B cell (primary cell): ENCODE measurements at regions not wholly inside any gene's neighbourhood (a gene's known extent, or its start where the extent isn't known, plus 50 kb on each side); places are given as distances from the start of the nearest gene placed in this dataset.

Experiments used
- ATAC-seq: fragments of 200-7000 bp; cut with Tn5 transposase; one replicate; pipeline ENCODE4 v1.10.0; 2021; ENCODE audit warnings: low read depth, mild to moderate bottlenecking, moderate number of reproducible peaks, moderate library complexity
- CTCF ChIA-PET: fragments of 350-600 bp; sonication (Branson Sonifier 250); formaldehyde crosslinking; loops from one replicate; lab custom pipeline; 2021; ENCODE audit warnings: antibody characterized with exemption, inconsistent platforms; lab: Charles Lee
- POLR2A ChIA-PET: fragments of 350-600 bp; sonication (Branson Sonifier 250); formaldehyde crosslinking; loops from one replicate; lab custom pipeline; 2021; ENCODE audit warnings: antibody characterized with exemption; lab: Charles Lee
- DNase-seq: peaks from one replicate; pipeline ENCODE4 v3.0.0; 2013
- H2AFZ ChIP-seq: 2 replicates; pipeline ENCODE4 v1.6.1; 2012; ENCODE audit warnings: mild to moderate bottlenecking, low read depth, low read length; ENCODE audit not compliant: insufficient read depth, poor library complexity, severe bottlenecking
- H3K27ac ChIP-seq, 2 donors: 1 replicate in 1 of 2; 2 replicates in 1 of 2; pipeline ENCODE4 v1.5.1; 2012 to 2013; ENCODE audit warnings: low read length in 2 of 2, mild to moderate bottlenecking in 2 of 2, moderate library complexity in 1 of 2
- H3K27me3 ChIP-seq, 4 experiments: fragments of 200-600 bp in 1 of 4; sonication (generic) in 1 of 4; replicated peaks in 1 of 4; 1 replicate in 2 of 4; 2 replicates in 2 of 4; pipeline versions ENCODE4 v1.6.1 to v1.7.0; 2013 to 2016; ENCODE audit warnings: low read length in 3 of 4, mild to moderate bottlenecking in 2 of 4, mixed read lengths in 1 of 4, moderate library complexity in 1 of 4; ENCODE audit not compliant: insufficient read depth in 4 of 4, control insufficient read depth in 3 of 4; ENCODE audit errors: control extremely low read depth in 1 of 4
- H3K36me3 ChIP-seq, 2 experiments: replicated peaks in 1 of 2; 1 replicate in 1 of 2; 2 replicates in 1 of 2; pipeline versions ENCODE4 v1.6.1 to v1.7.1; 2013; ENCODE audit warnings: low read length in 1 of 2; ENCODE audit not compliant: insufficient read depth in 2 of 2, control insufficient read depth in 1 of 2; ENCODE audit errors: control extremely low read depth in 1 of 2, extremely low read depth in 1 of 2
- H3K4me1 ChIP-seq, 2 donors: fragments of 200-600 bp in 1 of 2; sonication (generic) in 1 of 2; 1 replicate in 1 of 2; 2 replicates in 1 of 2; pipeline versions ENCODE4 v1.5.1 to v1.6.1; 2013 to 2017; ENCODE audit warnings: low read length in 2 of 2; ENCODE audit not compliant: control insufficient read depth in 2 of 2, insufficient read depth in 2 of 2
- H3K4me2 ChIP-seq: replicated peaks from 2 replicates; pipeline ENCODE3; 2012; ENCODE audit warnings: mild to moderate bottlenecking, low read depth, low read length; ENCODE audit not compliant: poor library complexity, severe bottlenecking
- H3K4me3 ChIP-seq, 5 experiments: fragments of 200-600 bp in 1 of 5; sonication (generic) in 1 of 5; 1 replicate in 3 of 5; 2 replicates in 2 of 5; pipeline versions ENCODE4 v1.5.1 to v1.7.0; 2011 to 2016; ENCODE audit warnings: low read length in 4 of 5, mild to moderate bottlenecking in 4 of 5, low read depth in 2 of 5, control low read depth in 1 of 5, moderate library complexity in 1 of 5; ENCODE audit not compliant: insufficient read depth in 1 of 5; ENCODE audit errors: control extremely low read depth in 1 of 5, extremely low read depth in 1 of 5
- H3K79me2 ChIP-seq: fragments of 200-600 bp; sonication (generic); one replicate; pipeline ENCODE4 v1.6.0; 2016; ENCODE audit warnings: low read length; ENCODE audit not compliant: control insufficient read depth, insufficient read depth
- H3K9ac ChIP-seq: fragments of 200-600 bp; sonication (generic); 2 replicates; pipeline ENCODE4 v1.6.1; 2017; ENCODE audit warnings: mild to moderate bottlenecking, low read length, moderate library complexity
- H3K9me3 ChIP-seq, 3 donors: one replicate each; pipeline versions ENCODE4 v1.6.1 to v1.7.1; 2013; ENCODE audit warnings: low read length in 2 of 3; ENCODE audit not compliant: control insufficient read depth in 2 of 3, insufficient read depth in 1 of 3; ENCODE audit errors: control extremely low read depth in 1 of 3
- H4K20me1 ChIP-seq: 2 replicates; pipeline ENCODE4 v1.6.0; 2012; ENCODE audit warnings: mild to moderate bottlenecking, low read length; ENCODE audit not compliant: insufficient read depth, control insufficient read depth, poor library complexity, severe bottlenecking
- H3K27ac Mint-ChIP-seq: one replicate; pipeline ENCODE4 v1.8.0; 2021; ENCODE audit warnings: mixed read lengths
- H3K27me3 Mint-ChIP-seq: one replicate; pipeline ENCODE4 v1.8.0; 2021; ENCODE audit warnings: mixed read lengths
- H3K4me1 Mint-ChIP-seq: one replicate; pipeline ENCODE4 v1.8.0; 2021; ENCODE audit warnings: mixed read lengths
- H3K4me3 Mint-ChIP-seq: one replicate; pipeline ENCODE4 v1.8.0; 2021; ENCODE audit warnings: mixed read lengths
- H3K9me3 Mint-ChIP-seq: one replicate; pipeline ENCODE4 v1.8.0; 2022; ENCODE audit warnings: mixed read lengths; ENCODE audit not compliant: insufficient read depth
- EZH2 ChIP-seq: IDR thresholded peaks from 2 replicates; pipeline ENCODE4 v1.6.1; 2012; ENCODE audit warnings: borderline replicate concordance, low read depth, mild to moderate bottlenecking, moderate library complexity, low read length; ENCODE audit not compliant: insufficient read depth, poor library complexity, severe bottlenecking
- WGBS: methylation state at CpG from one replicate; pipeline ENCODE4 v1.1.5; 2013; ENCODE audit warnings: missing lambda C conversion rate; ENCODE audit not compliant: insufficient coverage; 5-methylcytosine and 5-hydroxymethylcytosine counted together
- intact Hi-C: fragments of 100-400 bp; cut with micrococcal nuclease; formaldehyde crosslinking; loops from one replicate; pipeline ENCODE4 v1.10.0; 2022
- TF ChIP-seq, protein P1 (sequence below): fragments of 200-600 bp; IDR thresholded peaks from one replicate; pipeline ENCODE4 v1.8.0; 2022; ENCODE audit warnings: antibody characterized with exemption, mild to moderate bottlenecking

DNA sequence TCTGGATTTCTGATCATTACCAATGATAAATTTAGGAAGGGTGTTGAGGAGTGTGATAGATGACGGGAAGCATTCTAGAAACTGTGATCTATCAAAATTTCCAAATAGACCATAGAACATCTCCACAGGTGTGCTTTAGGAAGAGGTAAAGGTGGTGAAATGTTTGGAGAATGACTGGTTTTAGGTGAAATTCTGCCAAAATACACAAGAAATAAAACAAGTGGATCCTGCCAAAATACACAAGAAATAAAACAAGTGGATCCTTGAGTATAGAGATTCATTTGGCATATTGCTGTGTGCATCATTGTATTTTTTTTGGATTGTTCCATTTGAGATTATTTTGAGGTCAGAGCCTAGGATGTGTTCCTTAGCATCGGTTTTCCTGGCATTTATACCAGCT lies 88.3 kb upstream of the CTNND2 start:
- Histone ChIP-seq H3K79me2 (no peaks in the 10 kb centered on the region), H4K20me1 (no peaks in the 10 kb centered on the region), H3K4me2 (no peak overlapping the region), H3K27ac (no peak overlapping the region), H2AFZ (no peak overlapping the region), H3K36me3 (no peaks in the 10 kb centered on the region), H3K9ac (no peak overlapping the region), H3K27me3 (no peaks in the 10 kb centered on the region), H3K4me3 (no peak overlapping the region), H3K4me1 (no peaks in the 10 kb centered on the region), H3K9me3 (no peaks in the 10 kb centered on the region)
- ChIA-PET CTCF (no interaction called here), POLR2A (no interaction called here)
- TF ChIP-seq, protein P1, sequence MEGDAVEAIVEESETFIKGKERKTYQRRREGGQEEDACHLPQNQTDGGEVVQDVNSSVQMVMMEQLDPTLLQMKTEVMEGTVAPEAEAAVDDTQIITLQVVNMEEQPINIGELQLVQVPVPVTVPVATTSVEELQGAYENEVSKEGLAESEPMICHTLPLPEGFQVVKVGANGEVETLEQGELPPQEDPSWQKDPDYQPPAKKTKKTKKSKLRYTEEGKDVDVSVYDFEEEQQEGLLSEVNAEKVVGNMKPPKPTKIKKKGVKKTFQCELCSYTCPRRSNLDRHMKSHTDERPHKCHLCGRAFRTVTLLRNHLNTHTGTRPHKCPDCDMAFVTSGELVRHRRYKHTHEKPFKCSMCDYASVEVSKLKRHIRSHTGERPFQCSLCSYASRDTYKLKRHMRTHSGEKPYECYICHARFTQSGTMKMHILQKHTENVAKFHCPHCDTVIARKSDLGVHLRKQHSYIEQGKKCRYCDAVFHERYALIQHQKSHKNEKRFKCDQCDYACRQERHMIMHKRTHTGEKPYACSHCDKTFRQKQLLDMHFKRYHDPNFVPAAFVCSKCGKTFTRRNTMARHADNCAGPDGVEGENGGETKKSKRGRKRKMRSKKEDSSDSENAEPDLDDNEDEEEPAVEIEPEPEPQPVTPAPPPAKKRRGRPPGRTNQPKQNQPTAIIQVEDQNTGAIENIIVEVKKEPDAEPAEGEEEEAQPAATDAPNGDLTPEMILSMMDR, result no peak
- no peak for TF ChIP-seq EZH2
- DNase-seq, result no peak
- no peak overlapping the region for H3K27ac Mint-ChIP-seq
- WGBS, result no CpG with 5 or more reads among the region's 2 CpGs
- no peaks in the 10 kb centered on the region for H3K27me3 Mint-ChIP-seq
- intact Hi-C loops, result no loop called here
- no peaks in the 10 kb centered on the region for H3K4me1 Mint-ChIP-seq
- no peak for ATAC-seq
- H3K4me3 Mint-ChIP-seq, result no peak overlapping the region
- peaks cover 2% of the 10 kb centered on the region for H3K9me3 Mint-ChIP-seq

DNA sequence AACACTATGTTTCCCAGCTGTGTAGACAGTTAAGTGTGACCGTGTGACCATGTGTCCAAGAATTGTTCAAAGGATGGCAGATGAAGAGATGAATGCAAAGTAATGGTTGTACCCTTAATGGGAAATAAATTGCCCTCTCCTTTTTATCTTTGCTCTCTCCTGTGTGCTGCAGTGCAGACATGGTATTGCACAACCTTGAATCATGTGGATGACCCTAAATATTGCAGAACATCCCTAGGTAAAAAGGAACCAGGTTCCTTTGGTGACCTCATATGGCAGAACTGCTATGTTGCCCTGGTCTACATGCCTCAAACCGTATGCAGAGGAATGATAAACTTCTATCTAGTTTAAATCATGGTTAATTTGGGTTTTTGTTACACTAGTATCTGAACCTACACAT lies 81.7 kb upstream of the CTNND2 start:
- no peak overlapping the region for H3K27ac ChIP-seq
- ATAC-seq, result no peak
- no peaks in the 10 kb centered on the region for H3K9me3 ChIP-seq
- DNase-seq, result no peak
- no peaks in the 10 kb centered on the region for H4K20me1 ChIP-seq
- WGBS, result no CpG with 5 or more reads among the region's 2 CpGs
- Mint-ChIP-seq H3K9me3 (peaks cover 2% of the 10 kb centered on the region), H3K27ac (no peak overlapping the region), H3K4me3 (no peak overlapping the region), H3K27me3 (no peaks in the 10 kb centered on the region), H3K4me1 (no peaks in the 10 kb centered on the region)
- ChIA-PET POLR2A (no interaction called here), CTCF (no interaction called here)
- no peak overlapping the region for H3K4me3 ChIP-seq
- no peaks in the 10 kb centered on the region for H3K27me3 ChIP-seq
- TF ChIP-seq, protein P1, result no peak
- no peak for TF ChIP-seq EZH2
- H3K4me2 ChIP-seq, result no peak overlapping the region
- no peak overlapping the region for H3K9ac ChIP-seq
- H3K79me2 ChIP-seq, result no peaks in the 10 kb centered on the region
- intact Hi-C loops, result no loop called here
- no peak overlapping the region for H2AFZ ChIP-seq
- H3K36me3 ChIP-seq, result no peaks in the 10 kb centered on the region
- no peaks in the 10 kb centered on the region for H3K4me1 ChIP-seq
